NCI-H2029 (cell line): ENCODE measurements at regions not wholly inside any gene's neighbourhood (a gene's known extent, or its start where the extent isn't known, plus 50 kb on each side); places are given as distances from the start of the nearest gene placed in this dataset.
A peak's percentile ranks its signal among the peaks of the same experiment; 100 is the strongest.
"Not testable (repeated sequence)": the region's sequence is repeated elsewhere in the genome, so short reads cannot be mapped to it uniquely, and the experiment has no call there.

Experiments
- DNase-seq: peaks from one replicate; lab custom pipeline; 2025; lab: John Stamatoyannopoulos, UW

GRCh38 chr1:199522936-199523335 lies 504.6 kb upstream of the NR5A2 start:
- DNase-seq, result no peak

GRCh38 chr1:199529324-199529723 lies 498.2 kb upstream of the NR5A2 start:
- no peak for DNase-seq

- not testable (repeated sequence) for DNase-seq
These were observed 494.1 kb upstream of the NR5A2 start for GRCh38 chr1:199533361-199533760.

GRCh38 chr1:199545780-199546179 lies 481.7 kb upstream of the NR5A2 start:
- DNase-seq, result no peak

GRCh38 chr1:199546323-199546722 lies 481.2 kb upstream of the NR5A2 start:
- no peak for DNase-seq

- no peak for DNase-seq
These were observed 478.1 kb upstream of the NR5A2 start for GRCh38 chr1:199549421-199549820.

- no peak for DNase-seq
These were observed 477.1 kb upstream of the NR5A2 start for GRCh38 chr1:199550199-199551065.

- DNase-seq, result peak; percentile 36
These were observed 475.4 kb upstream of the NR5A2 start for GRCh38 chr1:199551967-199552565.

GRCh38 chr1:199553104-199553503 lies 474.4 kb upstream of the NR5A2 start:
- DNase-seq, result no peak

GRCh38 chr1:199561334-199561733 lies 466.2 kb upstream of the NR5A2 start:
- no peak for DNase-seq

- DNase-seq, result no peak
These were observed 454.5 kb upstream of the NR5A2 start for GRCh38 chr1:199573047-199573446.

GRCh38 chr1:199574950-199575349 lies 452.6 kb upstream of the NR5A2 start:
- no peak for DNase-seq

GRCh38 chr1:199580300-199580699 lies 447.2 kb upstream of the NR5A2 start:
- no peak for DNase-seq

- DNase-seq, result no peak
These were observed 442.1 kb upstream of the NR5A2 start for GRCh38 chr1:199585392-199585791.

GRCh38 chr1:199590708-199591107 lies 436.8 kb upstream of the NR5A2 start:
- DNase-seq, result no peak

- no peak for DNase-seq
These were observed 436.0 kb upstream of the NR5A2 start for GRCh38 chr1:199591468-199591867.

- no peak for DNase-seq
These were observed 434.0 kb upstream of the NR5A2 start for GRCh38 chr1:199593475-199593874.

GRCh38 chr1:199596448-199596847 lies 431.1 kb upstream of the NR5A2 start:
- DNase-seq, result not testable (repeated sequence)

GRCh38 chr1:199597152-199597551 lies 430.4 kb upstream of the NR5A2 start:
- DNase-seq, result no peak

- no peak for DNase-seq
These were observed 419.1 kb upstream of the NR5A2 start for GRCh38 chr1:199608414-199608813.

GRCh38 chr1:199612976-199613774 lies 414.3 kb upstream of the NR5A2 start:
- DNase-seq, result no peak

- no peak for DNase-seq
These were observed 410.6 kb upstream of the NR5A2 start for GRCh38 chr1:199616947-199617346.

GRCh38 chr1:199619223-199619622 lies 408.3 kb upstream of the NR5A2 start:
- no peak for DNase-seq
